ENCODE measurements at regions not wholly inside any gene's neighbourhood (a gene's known extent, or its start where the extent isn't known, plus 50 kb on each side); places are given as distances from the start of the nearest gene placed in this dataset.

DNA sequence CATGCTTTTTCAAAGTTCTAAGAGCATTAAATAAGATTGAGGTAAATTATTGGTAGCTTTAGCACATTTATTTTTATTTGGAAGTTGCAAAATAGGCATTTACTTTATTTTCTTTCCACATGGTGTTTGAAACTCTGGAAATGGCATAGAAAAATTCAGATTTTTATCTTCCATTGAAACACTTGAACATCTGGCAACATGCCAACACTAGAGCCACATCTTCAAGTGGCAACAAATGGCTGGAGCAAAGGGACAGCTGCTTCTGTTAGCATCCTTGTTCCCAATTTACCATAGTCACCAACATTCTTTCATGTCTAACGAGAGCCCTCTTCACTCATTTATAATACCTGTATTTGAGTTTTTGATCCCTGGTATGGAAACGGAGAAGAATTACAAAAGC lies 539.9 kb downstream of the ZNF608 start:
- TF ChIP-seq POLR2A (IDR thresholded peaks at IDR 0.05) (no peak), EP300 (IDR thresholded peaks at IDR 0.05) (no peak), POLR2AphosphoS5 (IDR thresholded peaks at IDR 0.05) (no peak)
